ENCODE measurements at regions not wholly inside any gene's neighbourhood (a gene's known extent, or its start where the extent isn't known, plus 50 kb on each side); places are given as distances from the start of the nearest gene placed in this dataset.

DNA sequence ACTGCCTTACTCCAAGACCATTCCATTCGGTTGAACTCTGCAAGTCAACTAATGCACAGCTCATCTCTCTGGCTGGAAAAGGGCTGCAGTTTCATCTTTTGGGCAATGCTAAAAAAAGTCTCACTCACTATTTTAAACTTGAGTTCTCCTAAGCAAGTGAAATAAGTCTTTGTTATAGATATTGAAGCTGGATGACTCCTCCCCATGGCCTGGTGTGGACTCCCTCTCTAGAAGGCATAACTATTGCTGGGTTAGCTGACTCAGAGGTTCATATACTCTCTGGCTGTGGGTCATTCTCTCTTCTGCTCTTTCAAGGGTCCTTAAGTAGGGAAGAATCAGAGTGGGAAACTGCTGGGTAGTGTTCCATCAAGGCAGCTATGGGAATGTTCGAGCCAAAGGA is 88.0 kb downstream of the XCL2 start:
- TF ChIP-seq, protein P1, sequence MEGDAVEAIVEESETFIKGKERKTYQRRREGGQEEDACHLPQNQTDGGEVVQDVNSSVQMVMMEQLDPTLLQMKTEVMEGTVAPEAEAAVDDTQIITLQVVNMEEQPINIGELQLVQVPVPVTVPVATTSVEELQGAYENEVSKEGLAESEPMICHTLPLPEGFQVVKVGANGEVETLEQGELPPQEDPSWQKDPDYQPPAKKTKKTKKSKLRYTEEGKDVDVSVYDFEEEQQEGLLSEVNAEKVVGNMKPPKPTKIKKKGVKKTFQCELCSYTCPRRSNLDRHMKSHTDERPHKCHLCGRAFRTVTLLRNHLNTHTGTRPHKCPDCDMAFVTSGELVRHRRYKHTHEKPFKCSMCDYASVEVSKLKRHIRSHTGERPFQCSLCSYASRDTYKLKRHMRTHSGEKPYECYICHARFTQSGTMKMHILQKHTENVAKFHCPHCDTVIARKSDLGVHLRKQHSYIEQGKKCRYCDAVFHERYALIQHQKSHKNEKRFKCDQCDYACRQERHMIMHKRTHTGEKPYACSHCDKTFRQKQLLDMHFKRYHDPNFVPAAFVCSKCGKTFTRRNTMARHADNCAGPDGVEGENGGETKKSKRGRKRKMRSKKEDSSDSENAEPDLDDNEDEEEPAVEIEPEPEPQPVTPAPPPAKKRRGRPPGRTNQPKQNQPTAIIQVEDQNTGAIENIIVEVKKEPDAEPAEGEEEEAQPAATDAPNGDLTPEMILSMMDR (conservative IDR thresholded peaks at IDR 0.05), result no peak
- no peak for TF ChIP-seq EZH2 (IDR thresholded peaks at IDR 0.05; ENCODE audit: low read depth)

Data from PC-9 (cell line).